GM18858 (cell line): ENCODE measurements at regions not wholly inside any gene's neighbourhood (a gene's known extent, or its start where the extent isn't known, plus 50 kb on each side); places are given as distances from the start of the nearest gene placed in this dataset.

Experiments used
- ATAC-seq: cut with Tn5 transposase; IDR thresholded peaks from one replicate; pipeline ENCODE4 v1.9.1; 2021; ENCODE audit not compliant: unreplicated experiment

- no peak for ATAC-seq
Observed at GRCh38 chr1:55272994-55273393, 57.8 kb upstream of the USP24 start.
